ENCODE measurements at regions not wholly inside any gene's neighbourhood (a gene's known extent, or its start where the extent isn't known, plus 50 kb on each side); places are given as distances from the start of the nearest gene placed in this dataset.

- H3K9me3 Mint-ChIP-seq (ENCODE audit: low read depth) = peaks cover 19% of the 10 kb centered on the region
- no peaks in the 10 kb centered on the region for H3K27me3 Mint-ChIP-seq
- TF ChIP-seq CTCF (IDR thresholded peaks at IDR 0.05; ENCODE audit: unreplicated experiment) = no peak
- H3K4me3 Mint-ChIP-seq (ENCODE audit: low read depth) = no peak overlapping the region
- no peak overlapping the region for H3K27ac Mint-ChIP-seq
- DNase-seq (ENCODE audit: low spot score, unreplicated experiment) = no peak
- H3K4me1 Mint-ChIP-seq (ENCODE audit: low read depth) = no peaks in the 10 kb centered on the region
- peaks cover 1% of the 10 kb centered on the region for H3K36me3 Mint-ChIP-seq (ENCODE audit: insufficient read depth)
Measured at GRCh38 chr13:95499811-95500712, 52.5 kb upstream of the CLDN10 start.

- no peak overlapping the region for H3K27ac Mint-ChIP-seq
- no peak for DNase-seq (ENCODE audit: low spot score, unreplicated experiment)
- peaks cover 1% of the 10 kb centered on the region for H3K36me3 Mint-ChIP-seq (ENCODE audit: insufficient read depth)
- H3K27me3 Mint-ChIP-seq = no peaks in the 10 kb centered on the region
- H3K4me1 Mint-ChIP-seq (ENCODE audit: low read depth) = peaks cover 2% of the 10 kb centered on the region
- peaks cover 15% of the 10 kb centered on the region for H3K9me3 Mint-ChIP-seq (ENCODE audit: low read depth)
- no peak for TF ChIP-seq CTCF (IDR thresholded peaks at IDR 0.05; ENCODE audit: unreplicated experiment)
- H3K4me3 Mint-ChIP-seq (ENCODE audit: low read depth) = no peak overlapping the region
Measured at GRCh38 chr13:95502216-95502615, 50.3 kb upstream of the CLDN10 start.
